Stomach (tissue), 8 donors: ENCODE measurements at regions not wholly inside any gene's neighbourhood (a gene's known extent, or its start where the extent isn't known, plus 50 kb on each side); places are given as distances from the start of the nearest gene placed in this dataset.

ENCODE experiments used
- DNase-seq, 2 donors: peaks; one replicate each; pipeline versions ENCODE4 v3.0.0 to v3.0.0-alpha.2; 2013 to 2019
- H3K27ac ChIP-seq, 5 donors: fragments of 200-600 bp in 4 of 5; sonication (generic) in 4 of 5; one replicate each; pipeline ENCODE4 v1.5.1; 2013 to 2019; ENCODE audit warnings: mild to moderate bottlenecking in 1 of 5, moderate library complexity in 1 of 5
- H3K27me3 ChIP-seq, 3 donors: fragments of 200-600 bp; sonication (generic); one replicate each; pipeline ENCODE4 v1.5.1; 2017 to 2019; ENCODE audit warnings: mixed run types in 1 of 3
- H3K36me3 ChIP-seq, 4 donors: fragments of 200-600 bp; sonication (generic); 1 replicate in 3 of 4; 2 replicates in 1 of 4; pipeline ENCODE4 v1.5.1; 2016 to 2019
- H3K4me1 ChIP-seq, 4 donors: fragments of 200-600 bp; sonication (generic); one replicate each; pipeline ENCODE4 v1.5.1; 2016 to 2019
- H3K4me3 ChIP-seq, 4 donors: fragments of 200-600 bp; sonication (generic) in 3 of 4; one replicate each; pipeline ENCODE4 v1.5.1; 2016 to 2019; ENCODE audit warnings: mild to moderate bottlenecking in 1 of 4
- H3K9me3 ChIP-seq, 4 donors: fragments of 200-600 bp; sonication (generic); one replicate each; pipeline ENCODE4 v1.5.1; 2016 to 2019
- CTCF ChIP-seq, 7 experiments: fragments of 450-650 bp in 4 of 7; fragments of 200-600 bp in 3 of 7; sonication (generic) in 3 of 7; IDR thresholded peaks; one replicate each; pipeline ENCODE4 v1.5.1; 2016 to 2019; ENCODE audit warnings: antibody characterized with exemption in 7 of 7, control low read depth in 2 of 7, mild to moderate bottlenecking in 1 of 7
- EP300 ChIP-seq: sonication (generic); formaldehyde crosslinking; IDR thresholded peaks from one replicate; pipeline ENCODE4 v1.6.1; 2017; ENCODE audit warnings: antibody characterized with exemption
- POLR2A ChIP-seq, 4 donors: fragments of 450-650 bp; IDR thresholded peaks; one replicate each; pipeline ENCODE4 v1.6.1; 2016; ENCODE audit warnings: antibody characterized with exemption in 4 of 4, control low read depth in 2 of 4, mild to moderate bottlenecking in 1 of 4, moderate library complexity in 1 of 4
- POLR2AphosphoS5 ChIP-seq, 3 donors: sonication (generic); formaldehyde crosslinking; IDR thresholded peaks; one replicate each; pipeline ENCODE4 v1.6.1; 2016; ENCODE audit warnings: antibody characterized with exemption in 3 of 3
- WGBS, 5 donors: extraction: QIAGEN DNeasy Blood & Tissue Kit in 3 of 5; methylation state at CpG; one replicate each; pipeline versions ENCODE4 v1.1.5 to v1.1.7; 2013 to 2018; 5-methylcytosine and 5-hydroxymethylcytosine counted together
- intact Hi-C: fragments of 100-400 bp; cut with DNase I; formaldehyde crosslinking; loops from one replicate; pipeline ENCODE4 v1.15.1; 2023; ENCODE audit warnings: low total_unique reads
- donor health status: healthy with polysubstance abuse.
- donor health status: Bipolar disorder and iron deficiency.
- donor health status: healthy.

- 73 to 93% (median 85%) methylated on average over 3 of the region's 3 CpGs for WGBS, 5 donors
- Histone ChIP-seq H3K27ac (no peak overlapping the region), H3K36me3 (no peaks in the 10 kb centered on the region), H3K4me1 (no peaks in the 10 kb centered on the region), H3K9me3 (no peaks in the 10 kb centered on the region), H3K4me3 (no peak overlapping the region), H3K27me3 (no peaks in the 10 kb centered on the region)
- DNase-seq, result no peak
- TF ChIP-seq POLR2AphosphoS5 (IDR thresholded peaks at IDR 0.05) (no peak), EP300 (no peak), CTCF (IDR thresholded peaks at IDR 0.05) (no peak), POLR2A (IDR thresholded peaks at IDR 0.05) (no peak)
- intact Hi-C loops, result no loop called here
Measured at GRCh38 chr1:79104617-79105016, 98.1 kb upstream of the ADGRL4 start.

DNA sequence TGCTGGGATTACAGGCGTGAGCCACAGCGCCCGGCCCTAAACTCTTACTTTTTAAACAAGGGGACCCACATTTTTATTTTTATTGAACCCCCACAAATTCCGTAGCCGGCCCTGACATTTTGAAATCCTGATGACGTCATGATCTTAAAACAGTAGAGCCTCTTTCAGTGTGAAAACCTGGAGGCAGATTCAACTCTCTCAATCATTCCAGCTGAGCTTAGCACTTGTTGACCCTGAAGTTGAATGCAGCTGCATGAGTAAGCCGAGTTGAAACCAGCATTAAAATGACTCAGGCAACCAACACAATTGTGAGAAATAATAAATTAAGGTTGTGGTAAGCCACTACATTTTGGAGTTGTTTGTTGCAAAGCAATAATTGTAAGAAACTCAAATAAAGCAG is 93.9 kb upstream of the ADGRL4 start:
- H3K27ac ChIP-seq, result no peak overlapping the region
- H3K9me3 ChIP-seq, result no peaks in the 10 kb centered on the region
- H3K4me3 ChIP-seq, result no peak overlapping the region
- TF ChIP-seq POLR2A (IDR thresholded peaks at IDR 0.05) (no peak), POLR2AphosphoS5 (IDR thresholded peaks at IDR 0.05) (no peak), EP300 (no peak), CTCF (IDR thresholded peaks at IDR 0.05) (no peak)
- WGBS, 5 donors, result 71 to 88% (median 76%) methylated on average over 7 of the region's 7 CpGs
- H3K27me3 ChIP-seq, result no peaks in the 10 kb centered on the region
- H3K36me3 ChIP-seq, result no peaks in the 10 kb centered on the region
- no peak for DNase-seq
- H3K4me1 ChIP-seq, result no peaks in the 10 kb centered on the region
- intact Hi-C loops, result no loop called here

GRCh38 chr1:79090985-79091384 is 84.5 kb upstream of the ADGRL4 start:
- TF ChIP-seq POLR2A (IDR thresholded peaks at IDR 0.05) (no peak), EP300 (no peak), CTCF (IDR thresholded peaks at IDR 0.05) (no peak), POLR2AphosphoS5 (IDR thresholded peaks at IDR 0.05) (no peak)
- Histone ChIP-seq H3K27me3 (no peaks in the 10 kb centered on the region), H3K9me3 (no peaks in the 10 kb centered on the region), H3K4me1 (no peaks in the 10 kb centered on the region), H3K36me3 (no peaks in the 10 kb centered on the region), H3K4me3 (no peak overlapping the region), H3K27ac (no peak overlapping the region)
- intact Hi-C loops, result no loop called here
- DNase-seq, result no peak

- whole genome bisulfite sequencing, 5 donors, result 66 to 84% (median 72%) methylated on average over 2 of the region's 2 CpGs
- TF ChIP-seq POLR2A (IDR thresholded peaks at IDR 0.05), result no peak
- no peak for TF ChIP-seq EP300
- no peak for TF ChIP-seq CTCF (IDR thresholded peaks at IDR 0.05)
- TF ChIP-seq POLR2AphosphoS5 (IDR thresholded peaks at IDR 0.05), result no peak
- Histone ChIP-seq H3K4me1 (no peaks in the 10 kb centered on the region), H3K27ac (no peak overlapping the region), H3K4me3 (no peak overlapping the region), H3K27me3 (no peaks in the 10 kb centered on the region), H3K36me3 (no peaks in the 10 kb centered on the region), H3K9me3 (no peaks in the 10 kb centered on the region)
- DNase-seq, result no peak
- intact Hi-C loops, result no loop called here
Measured at GRCh38 chr1:79089946-79090345, 83.4 kb upstream of the ADGRL4 start.

- 74 to 80% (median 78%) methylated on average over 2 of the region's 2 CpGs for WGBS, 5 donors
- H3K36me3 ChIP-seq, result no peaks in the 10 kb centered on the region
- no peaks in the 10 kb centered on the region for H3K9me3 ChIP-seq
- no peaks in the 10 kb centered on the region for H3K4me1 ChIP-seq
- H3K4me3 ChIP-seq, result no peak overlapping the region
- H3K27me3 ChIP-seq, result no peaks in the 10 kb centered on the region
- intact Hi-C loops, result no loop called here
- H3K27ac ChIP-seq, result no peak overlapping the region
- no peak for DNase-seq
- no peak for TF ChIP-seq CTCF (IDR thresholded peaks at IDR 0.05)
- no peak for TF ChIP-seq EP300
- TF ChIP-seq POLR2AphosphoS5 (IDR thresholded peaks at IDR 0.05), result no peak
- TF ChIP-seq POLR2A (IDR thresholded peaks at IDR 0.05), result no peak
Measured at GRCh38 chr1:79082233-79082632, 75.7 kb upstream of the ADGRL4 start.
